Breast epithelium (tissue), 3 donors: ENCODE measurements at regions not wholly inside any gene's neighbourhood (a gene's known extent, or its start where the extent isn't known, plus 50 kb on each side); places are given as distances from the start of the nearest gene placed in this dataset.

Experiments
- POLR2A ChIP-seq: fragments of 450-650 bp; IDR thresholded peaks from one replicate; pipeline ENCODE4 v1.6.1; 2016; ENCODE audit warnings: antibody characterized with exemption, mild to moderate bottlenecking, moderate library complexity
- TF ChIP-seq, protein P1 (sequence below), 3 donors: fragments of 450-650 bp; IDR thresholded peaks; one replicate each; pipeline ENCODE4 v1.5.1; 2016 to 2017; ENCODE audit warnings: antibody characterized with exemption in 3 of 3, mild to moderate bottlenecking in 3 of 3, moderate library complexity in 3 of 3

DNA sequence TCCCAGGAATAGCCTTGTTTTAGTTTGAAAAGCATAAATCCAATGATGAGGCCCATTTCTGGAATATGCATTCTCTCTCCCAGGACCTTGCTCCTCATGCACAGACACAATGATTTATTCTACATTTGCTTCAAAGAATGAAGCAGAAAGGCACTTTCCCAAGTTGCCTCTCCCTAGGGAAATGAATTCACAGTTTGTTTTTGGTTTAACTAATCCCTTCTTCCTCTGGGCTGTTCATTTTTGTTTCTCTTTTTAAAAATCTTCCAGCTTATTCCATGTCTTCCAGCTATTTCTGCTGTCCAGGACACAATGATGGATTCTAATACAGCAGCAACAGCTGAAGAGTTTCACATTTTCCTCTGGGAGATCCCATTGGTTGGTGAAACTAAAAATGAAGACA, 1529.2 kb upstream of the TENM4 start:
- TF ChIP-seq, protein P1, sequence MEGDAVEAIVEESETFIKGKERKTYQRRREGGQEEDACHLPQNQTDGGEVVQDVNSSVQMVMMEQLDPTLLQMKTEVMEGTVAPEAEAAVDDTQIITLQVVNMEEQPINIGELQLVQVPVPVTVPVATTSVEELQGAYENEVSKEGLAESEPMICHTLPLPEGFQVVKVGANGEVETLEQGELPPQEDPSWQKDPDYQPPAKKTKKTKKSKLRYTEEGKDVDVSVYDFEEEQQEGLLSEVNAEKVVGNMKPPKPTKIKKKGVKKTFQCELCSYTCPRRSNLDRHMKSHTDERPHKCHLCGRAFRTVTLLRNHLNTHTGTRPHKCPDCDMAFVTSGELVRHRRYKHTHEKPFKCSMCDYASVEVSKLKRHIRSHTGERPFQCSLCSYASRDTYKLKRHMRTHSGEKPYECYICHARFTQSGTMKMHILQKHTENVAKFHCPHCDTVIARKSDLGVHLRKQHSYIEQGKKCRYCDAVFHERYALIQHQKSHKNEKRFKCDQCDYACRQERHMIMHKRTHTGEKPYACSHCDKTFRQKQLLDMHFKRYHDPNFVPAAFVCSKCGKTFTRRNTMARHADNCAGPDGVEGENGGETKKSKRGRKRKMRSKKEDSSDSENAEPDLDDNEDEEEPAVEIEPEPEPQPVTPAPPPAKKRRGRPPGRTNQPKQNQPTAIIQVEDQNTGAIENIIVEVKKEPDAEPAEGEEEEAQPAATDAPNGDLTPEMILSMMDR (IDR thresholded peaks at IDR 0.05), result no peak
- no peak for TF ChIP-seq POLR2A
